A549 (cell line): ENCODE measurements at regions not wholly inside any gene's neighbourhood (a gene's known extent, or its start where the extent isn't known, plus 50 kb on each side); places are given as distances from the start of the nearest gene placed in this dataset.

ENCODE experiments used
- ATAC-seq, 2 experiments: fragments of 200-7000 bp in 1 of 2; fragments of >200 bp in 1 of 2; cut with Nextera tagmentation in 1 of 2; cut with Tn5 transposase in 1 of 2; 3 replicates each; pipeline versions ENCODE4 v1.8.0 to v1.9.1; 2018 to 2020; ENCODE audit warnings: mild to moderate bottlenecking in 1 of 2, moderate library complexity in 1 of 2
- CTCF ChIA-PET: fragments of 300-600 bp; sonication (Branson Sonifier 250); formaldehyde crosslinking; extraction: SDS; loops from one replicate; lab custom pipeline; 2021; ENCODE audit warnings: antibody characterized with exemption, inconsistent platforms; lab: Yijun Ruan, JAX
- POLR2A ChIA-PET: fragments of 350-600 bp; formaldehyde crosslinking; extraction: SDS; loops from one replicate; lab custom pipeline; 2021; ENCODE audit warnings: antibody characterized with exemption, inconsistent platforms; lab: Yijun Ruan, JAX
- DNase-seq, 2 experiments: peaks; one replicate each; pipeline versions ENCODE4 v3.0.0 to v3.0.0-alpha.2; 2011 to 2016; ENCODE audit warnings: low read depth in 1 of 2, low spot score in 1 of 2
- FAIRE-seq: peaks from 2 replicates; lab custom pipeline; 2011; peaks lifted over from hg19 to GRCh38; lab: Jason Lieb, UNC
- H3K27ac ChIP-seq, 2 experiments: fragments of >200 bp; sonication (Bioruptor Twin); formaldehyde crosslinking; 3 replicates each; pipeline ENCODE4 v1.5.1; 2016 to 2017
- H3K4me1 ChIP-seq: fragments of >200 bp; sonication (Bioruptor Twin); formaldehyde crosslinking; 3 replicates; pipeline ENCODE4 v1.6.1; 2016
- H3K4me2 ChIP-seq: fragments of >200 bp; sonication (Bioruptor Twin); formaldehyde crosslinking; 3 replicates; pipeline ENCODE4 v1.6.1; 2016
- H3K4me3 ChIP-seq: fragments of >200 bp; sonication (Bioruptor Twin); formaldehyde crosslinking; 3 replicates; pipeline ENCODE4 v1.5.1; 2016
- H3K9me3 ChIP-seq: fragments of >200 bp; sonication (Bioruptor Twin); formaldehyde crosslinking; 3 replicates; pipeline ENCODE4 v1.6.1; 2016
- BHLHE40 ChIP-seq: IDR thresholded peaks from 2 replicates; pipeline ENCODE4 v1.6.1; 2012; ENCODE audit warnings: low read depth, low read length, inconsistent platforms
- CEBPB ChIP-seq, 2 experiments: fragments of >200 bp in 1 of 2; sonication (Bioruptor Twin) in 1 of 2; formaldehyde crosslinking in 1 of 2; IDR thresholded peaks; 2 replicates each; pipeline ENCODE4 v1.6.1; 2012 to 2016
- CHD2 ChIP-seq: fragments of 150-350 bp; IDR thresholded peaks from 2 replicates; pipeline ENCODE4 v1.6.1; 2014; ENCODE audit warnings: low read length; ENCODE audit not compliant: partially characterized antibody
- CTCF ChIP-seq: fragments of >200 bp; sonication (Bioruptor Twin); formaldehyde crosslinking; IDR thresholded peaks from 3 replicates; pipeline ENCODE4 v1.5.1; 2016
- E2F6 ChIP-seq: IDR thresholded peaks from 2 replicates; pipeline ENCODE4 v1.6.1; 2012; ENCODE audit warnings: low read depth, borderline replicate concordance
- EHMT2 ChIP-seq: fragments of 200-600 bp; sonication (generic); IDR thresholded peaks from 2 replicates; pipeline ENCODE4 v1.6.1; 2016; ENCODE audit warnings: antibody characterized with exemption, low read depth, mild to moderate bottlenecking, moderate library complexity
- ELK1 ChIP-seq: fragments of 150-350 bp; IDR thresholded peaks from 2 replicates; pipeline ENCODE4 v1.6.1; 2014; ENCODE audit warnings: low read depth, mild to moderate bottlenecking, low read length
- EP300 ChIP-seq, 2 experiments: fragments of >200 bp; sonication (Bioruptor Twin); formaldehyde crosslinking; IDR thresholded peaks; 2 replicates in 1 of 2; 3 replicates in 1 of 2; pipeline ENCODE4 v1.6.1; 2016 to 2017
- FOSB ChIP-seq: fragments of 250-450 bp; sonication (Bioruptor Pico); IDR thresholded peaks from 2 replicates; pipeline ENCODE4 v1.5.0; 2020; ENCODE audit warnings: mild to moderate bottlenecking, moderate library complexity
- FOSL2 ChIP-seq, 2 experiments: fragments of 450-650 bp in 1 of 2; fragments of >200 bp in 1 of 2; sonication (Bioruptor Twin) in 1 of 2; formaldehyde crosslinking; IDR thresholded peaks; 2 replicates each; pipeline versions ENCODE4 v1.5.0 to v1.6.1; 2016 to 2020; ENCODE audit warnings: mild to moderate bottlenecking in 1 of 2, moderate library complexity in 1 of 2
- FOXS1 ChIP-seq: fragments of 250-450 bp; sonication (Bioruptor Pico); IDR thresholded peaks from 2 replicates; pipeline ENCODE4 v1.5.0; 2020; ENCODE audit warnings: mild to moderate bottlenecking, moderate library complexity
- GATA3 ChIP-seq: IDR thresholded peaks from 2 replicates; pipeline ENCODE4 v1.6.1; 2012; ENCODE audit warnings: borderline replicate concordance
- HEYL ChIP-seq: fragments of 250-450 bp; sonication (Bioruptor Pico); IDR thresholded peaks from 2 replicates; pipeline ENCODE4 v1.8.0; 2021; ENCODE audit warnings: mild to moderate bottlenecking, moderate library complexity
- JUNB ChIP-seq: fragments of >200 bp; sonication (Bioruptor Twin); formaldehyde crosslinking; IDR thresholded peaks from 2 replicates; pipeline ENCODE4 v1.6.1; 2016
- KDM1A ChIP-seq: fragments of 200-600 bp; sonication (generic); IDR thresholded peaks from 2 replicates; pipeline ENCODE4 v1.6.1; 2016; ENCODE audit warnings: low read depth, mild to moderate bottlenecking
- KDM5A ChIP-seq: fragments of 200-600 bp; sonication (generic); IDR thresholded peaks from 2 replicates; pipeline ENCODE4 v1.6.1; 2016; ENCODE audit warnings: antibody characterized with exemption, mild to moderate bottlenecking
- MAX ChIP-seq: IDR thresholded peaks from 2 replicates; pipeline ENCODE4 v1.6.1; 2012
- MYC ChIP-seq: IDR thresholded peaks from 2 replicates; pipeline ENCODE4 v1.6.1; 2012; ENCODE audit warnings: mild to moderate bottlenecking, inconsistent platforms, low read length, improper control_type of control experiment, borderline replicate concordance
- NFE2L2 ChIP-seq: fragments of 150-350 bp; conservative IDR thresholded peaks from 2 replicates; pipeline ENCODE4 v1.6.1; 2014; ENCODE audit warnings: low read length
- NPAS2 ChIP-seq: fragments of 250-450 bp; sonication (Bioruptor Pico); IDR thresholded peaks from 2 replicates; pipeline ENCODE4 v1.8.0; 2022; ENCODE audit warnings: mild to moderate bottlenecking, moderate library complexity, borderline replicate concordance
- RAD21 ChIP-seq, 2 experiments: fragments of >200 bp in 1 of 2; sonication (Bioruptor Twin) in 1 of 2; formaldehyde crosslinking in 1 of 2; IDR thresholded peaks in 1 of 2; conservative IDR thresholded peaks in 1 of 2; 2 replicates in 1 of 2; 3 replicates in 1 of 2; pipeline ENCODE4 v1.6.1; 2012 to 2018; ENCODE audit warnings: inconsistent platforms in 1 of 2
- RCOR1 ChIP-seq: fragments of 150-350 bp; IDR thresholded peaks from 2 replicates; pipeline ENCODE4 v1.6.1; 2014; ENCODE audit warnings: antibody characterized with exemption, low read length, low read depth
- REST ChIP-seq: fragments of 200-600 bp; sonication (generic); IDR thresholded peaks from 2 replicates; pipeline ENCODE4 v1.6.1; 2016; ENCODE audit warnings: antibody characterized with exemption, mild to moderate bottlenecking, moderate library complexity
- RFX5 ChIP-seq: fragments of 450-650 bp; IDR thresholded peaks from 2 replicates; pipeline ENCODE4 v1.7.1; 2014; ENCODE audit warnings: antibody characterized with exemption, mild to moderate bottlenecking, moderate library complexity
- SMC3 ChIP-seq: fragments of >200 bp; sonication (Bioruptor Twin); formaldehyde crosslinking; IDR thresholded peaks from 3 replicates; pipeline ENCODE4 v1.6.1; 2018; ENCODE audit warnings: inconsistent platforms
- SREBF2 ChIP-seq: fragments of 450-650 bp; IDR thresholded peaks from 2 replicates; pipeline ENCODE4 v1.6.1; 2014; ENCODE audit warnings: mild to moderate bottlenecking, moderate library complexity
- TFCP2L1 ChIP-seq: fragments of 250-450 bp; sonication (Bioruptor Pico); IDR thresholded peaks from 2 replicates; pipeline ENCODE4 v1.5.0; 2021; ENCODE audit warnings: mild to moderate bottlenecking
- ZC3H11A ChIP-seq: fragments of 450-650 bp; IDR thresholded peaks from 2 replicates; pipeline ENCODE4 v1.6.1; 2014; ENCODE audit warnings: antibody characterized with exemption, mild to moderate bottlenecking
- ZFP36 ChIP-seq: fragments of 450-650 bp; IDR thresholded peaks from 2 replicates; pipeline ENCODE4 v1.6.1; 2014; ENCODE audit warnings: borderline replicate concordance; ENCODE audit not compliant: partially characterized antibody
- ZSCAN20 ChIP-seq: fragments of 250-450 bp; sonication (Bioruptor Pico); IDR thresholded peaks from 2 replicates; pipeline ENCODE4 v1.8.0; 2022; ENCODE audit warnings: mild to moderate bottlenecking, moderate library complexity
- WGBS: methylation state at CpG from one replicate; pipeline ENCODE4 v1.1.6; 2017; ENCODE audit errors: missing lambda C conversion rate; 5-methylcytosine and 5-hydroxymethylcytosine counted together

GRCh38 chr14:62431496-62431895, 613.8 kb downstream of the KCNH5 start:
- ChIA-PET POLR2A (no interaction called here), CTCF (no interaction called here)
- ATAC-seq = no peak
- Histone ChIP-seq H3K4me2 (no peak overlapping the region), H3K4me1 (no peaks in the 10 kb centered on the region), H3K4me3 (no peak overlapping the region), H3K27ac (no peak overlapping the region), H3K9me3 (peaks cover 9% of the 10 kb centered on the region)
- no peak for FAIRE-seq
- no peak for DNase-seq
- TF ChIP-seq ZFP36 = no peak
- no peak for TF ChIP-seq TFCP2L1 (CRISPR knock-in tag)
- TF ChIP-seq GATA3 = no peak
- no peak for TF ChIP-seq CEBPB (IDR thresholded peaks at IDR 0.05)
- no peak for TF ChIP-seq MAX
- no peak for TF ChIP-seq JUNB
- TF ChIP-seq SREBF2 = no peak
- no peak for TF ChIP-seq NFE2L2
- no peak for TF ChIP-seq FOSL2 (IDR thresholded peaks at IDR 0.05)
- no peak for TF ChIP-seq FOSL2 (CRISPR knock-in tag; IDR thresholded peaks at IDR 0.05)
- no peak for TF ChIP-seq EHMT2
- TF ChIP-seq MYC = no peak
- TF ChIP-seq BHLHE40 = no peak
- TF ChIP-seq CHD2 = no peak
- no peak for TF ChIP-seq ZSCAN20
- 17% methylated on average over 2 of the region's 2 CpGs for WGBS

- Histone ChIP-seq H3K4me2 (no peak overlapping the region), H3K9me3 (peaks cover 8% of the 10 kb centered on the region; the same call in 2 of the 3 replicates), H3K27ac (no peak overlapping the region), H3K4me3 (no peak overlapping the region), H3K4me1 (no peaks in the 10 kb centered on the region)
- TF ChIP-seq FOXS1 (no peak), NFE2L2 (no peak), KDM5A (no peak), FOSB (CRISPR knock-in tag) (no peak), TFCP2L1 (CRISPR knock-in tag) (no peak)
- FAIRE-seq (no peak), ATAC-seq (no peak), DNase-seq (no peak)
- ChIA-PET CTCF (no interaction called here), POLR2A (no interaction called here)
- WGBS = 31% methylated on average over 2 of the region's 2 CpGs
Measured at GRCh38 chr14:62432955-62433354, 612.3 kb downstream of the KCNH5 start.

DNA sequence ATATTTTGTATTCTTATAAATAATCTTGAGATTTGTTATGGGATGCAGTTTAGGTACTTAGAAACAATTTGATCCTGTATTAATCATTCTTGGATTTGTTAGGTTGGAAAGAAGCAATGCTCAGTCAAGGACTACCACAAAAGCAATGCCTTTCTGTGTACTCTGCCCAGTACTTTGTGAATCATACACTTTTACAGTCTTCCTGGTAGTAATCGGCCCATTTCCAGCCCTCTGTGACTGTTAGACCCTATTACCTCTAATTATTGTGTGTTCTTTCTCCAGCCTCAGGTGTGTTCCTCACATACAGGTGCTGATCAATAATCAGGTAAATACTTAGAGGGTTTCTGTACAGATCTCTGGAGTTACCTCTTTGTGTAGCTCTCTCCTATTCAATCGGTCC, 609.0 kb downstream of the KCNH5 start:
- no peak overlapping the region for H3K4me3 ChIP-seq
- WGBS = 2% methylated on average over 2 of the region's 2 CpGs
- H3K4me1 ChIP-seq = no peaks in the 10 kb centered on the region
- no peak for DNase-seq
- no peak for ATAC-seq
- ChIA-PET CTCF (no interaction called here), POLR2A (no interaction called here)
- H3K4me2 ChIP-seq = no peak overlapping the region
- H3K9me3 ChIP-seq = peaks cover 9% of the 10 kb centered on the region; the same call in 1 of the 3 replicates
- no peak for FAIRE-seq
- H3K27ac ChIP-seq = no peak overlapping the region
- TF ChIP-seq RCOR1 (no peak), GATA3 (no peak), KDM1A (no peak), ELK1 (no peak), HEYL (CRISPR knock-in tag) (no peak), SMC3 (no peak), E2F6 (no peak), EP300 (IDR thresholded peaks at IDR 0.05) (no peak), CTCF (no peak), NPAS2 (CRISPR knock-in tag) (no peak), CHD2 (no peak), REST (no peak), ZC3H11A (no peak), RAD21 (conservative IDR thresholded peaks at IDR 0.05 in 1 of 2, IDR thresholded peaks at IDR 0.05 in 1 of 2) (no peak), RFX5 (no peak), SREBF2 (no peak)
